Stimulated activated CD8-positive, alpha-beta memory T cell treated with anti-CD3 and anti-CD28 coated beads, Interleukin-7, amount 100 ng/mL, for 48 hours (primary cell): ENCODE measurements at regions not wholly inside any gene's neighbourhood (a gene's known extent, or its start where the extent isn't known, plus 50 kb on each side); places are given as distances from the start of the nearest gene placed in this dataset.

Experiments used
- DNase-seq, 2 donors: peaks; one replicate each; pipeline ENCODE4 v3.0.0-alpha.2; 2020; ENCODE audit warnings: low read depth in 1 of 2; ENCODE audit errors: extremely low read depth in 1 of 2

DNA sequence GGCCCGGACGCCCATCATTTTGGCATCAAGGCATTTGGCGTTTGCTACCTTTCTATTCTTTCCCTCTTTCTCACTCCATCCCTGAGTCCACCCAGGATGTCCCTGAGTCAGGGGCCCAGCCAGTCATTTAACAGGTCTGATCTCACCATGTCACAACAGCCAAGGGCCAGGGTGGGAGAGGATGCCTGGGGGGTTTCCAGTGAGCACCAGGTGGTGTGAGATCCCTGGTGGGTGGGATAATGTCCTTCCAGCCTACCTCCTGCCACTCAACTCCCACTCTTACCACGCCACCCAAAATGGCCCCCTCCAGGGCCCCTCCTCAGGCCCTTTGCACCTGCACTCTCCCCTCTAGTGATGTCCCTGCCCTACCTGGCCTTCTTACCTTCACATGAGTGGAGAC, 310.8 kb downstream of the BCL11B start:
- DNase-seq = no peak

DNA sequence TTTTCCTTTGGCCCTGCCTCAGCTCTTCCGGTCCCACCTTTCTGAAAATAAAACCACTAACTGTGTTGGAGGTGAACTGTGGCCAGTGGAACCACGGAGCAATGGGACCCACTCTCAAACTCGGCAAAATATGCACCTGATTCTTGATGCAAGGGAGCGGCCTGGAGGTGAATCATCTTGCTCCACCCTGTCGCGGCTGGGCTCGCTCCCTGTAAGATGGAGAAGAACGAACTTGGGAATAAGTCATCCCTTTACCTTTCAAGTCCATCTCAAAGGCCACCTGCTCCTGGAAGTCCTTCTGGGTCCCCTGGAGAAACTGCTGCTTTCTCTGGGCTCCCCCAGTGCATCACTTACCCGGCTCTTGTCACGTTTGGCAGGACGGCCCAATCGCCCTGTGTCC, 309.9 kb downstream of the BCL11B start:
- no peak for DNase-seq

DNA sequence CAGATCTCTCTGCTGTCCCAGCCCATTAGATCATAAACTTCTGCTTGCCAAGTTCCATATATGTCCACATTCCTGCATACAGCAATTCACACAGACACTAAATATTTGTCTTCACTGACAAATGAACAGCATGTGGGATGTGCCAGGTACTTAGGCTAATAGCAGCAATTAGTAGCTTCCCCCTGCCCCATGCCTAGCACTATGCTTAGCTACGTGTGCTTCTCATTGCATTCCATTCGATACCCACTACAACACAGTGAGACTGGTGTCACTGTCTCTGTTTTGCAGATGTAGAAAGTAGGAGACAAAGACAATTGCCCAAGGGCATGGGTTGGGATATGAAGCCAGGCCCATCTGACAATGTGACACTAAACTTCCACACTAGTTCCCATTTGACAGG, 308.4 kb downstream of the BCL11B start:
- DNase-seq = no peak

DNA sequence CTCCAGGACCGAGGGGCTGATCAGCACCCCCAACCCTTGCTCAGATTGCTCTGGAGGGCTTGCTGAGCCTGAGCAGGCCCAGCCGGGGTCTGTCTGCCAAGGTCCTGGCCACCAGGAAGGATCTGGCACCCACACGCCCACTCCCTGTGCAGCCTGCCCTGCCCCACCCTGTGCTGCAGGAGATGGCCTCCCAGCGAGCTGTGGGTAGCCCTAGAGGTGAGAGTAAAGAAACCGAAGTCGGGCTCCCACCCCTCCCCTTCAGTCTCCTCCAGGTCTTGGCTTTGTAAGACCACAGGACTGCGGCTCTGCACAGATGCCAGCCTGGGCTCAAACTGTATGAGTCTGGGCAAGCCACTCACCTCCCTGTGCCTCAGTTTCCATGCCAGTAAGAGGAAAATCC, 307.8 kb downstream of the BCL11B start:
- no peak for DNase-seq

DNA sequence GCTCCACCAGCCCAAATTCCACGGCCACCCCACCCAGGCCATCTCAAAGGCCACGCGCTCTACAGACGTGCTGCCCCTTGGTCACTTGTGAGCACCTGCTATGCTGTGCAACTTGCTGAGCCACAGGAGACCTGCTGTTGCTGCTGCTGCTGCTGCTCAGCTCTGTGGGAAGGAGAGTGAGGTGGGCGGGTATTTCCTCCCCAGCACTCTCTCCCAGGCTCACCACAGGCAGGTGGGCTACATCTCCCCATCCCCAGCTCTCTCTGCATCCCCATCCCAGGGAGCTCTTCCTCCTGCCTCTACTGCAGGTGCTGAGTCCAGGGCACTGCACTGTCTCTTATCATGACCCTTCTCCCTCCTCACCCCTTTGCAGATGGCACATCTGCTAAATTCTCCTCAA, 306.9 kb downstream of the BCL11B start:
- DNase-seq = no peak

DNA sequence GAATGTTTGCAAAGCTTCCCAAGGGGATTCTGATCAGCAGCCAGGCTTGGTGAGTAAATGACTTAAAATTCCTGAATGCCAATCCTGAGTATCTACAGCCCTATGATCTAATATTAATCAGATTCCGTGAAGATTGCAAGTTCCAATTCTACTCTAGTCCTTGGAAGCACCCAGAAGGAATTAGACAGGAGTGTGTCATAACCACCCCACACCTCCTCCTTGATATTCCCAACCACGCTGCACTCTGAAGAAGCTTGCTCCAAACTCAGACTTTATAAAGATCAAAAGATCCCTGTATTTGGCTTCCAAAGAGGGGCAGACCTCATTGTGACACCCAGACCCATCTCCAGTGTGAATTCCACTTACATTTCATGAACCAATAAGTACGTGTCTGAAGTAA, 306.0 kb downstream of the BCL11B start:
- DNase-seq = no peak

DNA sequence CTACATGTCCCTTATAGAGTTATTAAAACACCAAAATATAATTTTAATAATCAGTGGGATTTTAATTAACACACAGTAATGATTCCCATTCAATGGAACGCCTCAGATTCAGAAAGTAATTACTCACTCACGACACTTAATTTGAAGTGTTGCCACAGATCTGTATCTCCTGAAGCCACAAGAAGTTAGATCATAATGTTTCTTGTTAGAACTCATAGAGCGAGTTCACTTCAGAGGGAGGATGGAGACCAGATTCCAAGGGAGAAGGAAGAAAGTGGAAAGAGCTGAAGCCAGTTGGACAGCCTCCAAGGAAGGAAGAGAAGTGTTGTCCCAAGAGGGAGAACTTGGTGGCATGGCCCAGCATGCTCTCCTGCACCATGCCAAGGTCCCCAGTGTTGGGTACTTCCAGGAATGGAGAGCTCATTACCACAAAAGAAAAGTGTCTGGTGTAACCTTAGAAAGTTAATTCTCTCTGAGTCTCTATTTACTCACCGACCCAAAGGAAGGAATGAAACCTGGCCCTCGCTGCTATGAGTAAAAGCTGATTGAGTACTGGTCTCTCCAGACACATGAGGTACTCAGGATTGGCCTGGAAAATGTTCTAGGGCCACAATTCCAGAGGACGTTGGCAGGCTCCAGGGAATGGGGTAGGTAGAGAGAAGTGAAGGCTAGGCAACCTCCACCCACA, 305.4 kb downstream of the BCL11B start:
- DNase-seq = no peak

DNA sequence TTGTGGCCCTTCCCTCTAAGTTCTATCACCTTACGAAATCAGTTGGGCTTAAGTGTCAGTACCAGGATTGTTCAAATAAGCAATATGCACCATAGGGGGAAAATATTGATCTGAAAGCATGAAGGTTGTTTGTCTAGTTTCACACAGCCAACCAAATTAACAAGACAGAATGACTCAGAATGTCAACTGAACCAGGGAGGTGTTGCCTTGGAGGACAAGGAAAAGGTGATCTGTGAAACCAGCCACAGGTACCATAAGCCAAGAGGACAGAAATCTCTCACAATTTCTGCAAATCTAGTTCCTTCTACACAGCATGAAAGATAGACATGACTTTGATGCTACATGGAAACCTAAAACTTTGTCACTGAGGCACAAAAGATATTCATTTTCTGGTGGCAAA, 297.9 kb downstream of the BCL11B start:
- DNase-seq = no peak

DNA sequence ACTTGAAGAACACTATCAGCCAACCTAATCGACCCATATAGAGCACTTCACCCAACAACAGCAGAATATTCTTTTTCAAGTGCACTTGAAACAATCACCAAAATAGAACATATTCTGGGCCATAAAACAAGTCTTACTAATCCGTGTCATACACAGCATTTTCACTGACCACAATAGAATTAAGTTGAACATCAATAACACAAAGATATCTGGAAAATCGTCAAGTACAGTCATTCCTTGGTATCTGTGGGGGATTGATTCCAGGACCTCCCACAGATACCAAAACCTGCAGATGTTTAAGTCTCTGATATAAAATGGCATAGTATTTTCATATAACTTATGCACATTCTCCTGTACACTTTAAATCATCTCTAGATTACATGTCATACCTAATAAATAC, 295.7 kb downstream of the BCL11B start:
- no peak for DNase-seq

DNA sequence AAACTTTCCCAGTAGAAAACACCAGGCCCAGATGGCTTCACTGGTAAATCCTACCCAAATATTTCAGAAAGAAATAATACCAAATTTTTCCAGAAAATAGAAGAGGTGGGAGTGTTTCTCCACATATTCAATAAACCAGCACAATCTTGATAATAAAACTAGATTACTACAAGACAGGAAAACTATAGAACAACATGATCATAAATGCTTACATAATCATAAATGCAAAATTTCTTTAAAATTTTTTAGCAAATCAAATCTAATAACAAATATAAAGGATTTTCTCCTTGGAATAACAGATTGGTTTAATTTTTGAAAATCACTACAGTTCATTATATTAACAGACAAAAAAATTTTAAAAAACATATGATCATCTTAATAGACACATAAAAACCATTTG, 294.5 kb downstream of the BCL11B start:
- DNase-seq = no peak

DNA sequence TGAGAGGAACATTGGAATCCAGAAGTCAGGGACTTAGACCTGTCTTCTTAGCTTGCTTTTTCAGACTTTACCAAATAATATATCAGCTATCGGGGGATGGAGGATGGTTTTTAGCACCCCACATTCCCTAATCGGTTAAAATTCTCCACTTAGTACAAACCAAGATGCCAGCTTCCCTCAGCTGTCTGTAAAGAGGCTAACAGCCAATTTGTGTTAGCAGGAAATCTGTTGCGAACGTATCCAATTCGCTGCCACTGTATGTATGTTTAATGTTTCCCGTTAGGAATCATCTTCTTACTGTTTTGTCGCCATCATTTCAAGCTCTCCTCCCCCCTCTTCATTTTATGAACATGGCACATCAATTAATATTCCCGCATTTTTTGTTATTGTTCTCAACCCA, 289.0 kb downstream of the BCL11B start:
- DNase-seq = no peak

DNA sequence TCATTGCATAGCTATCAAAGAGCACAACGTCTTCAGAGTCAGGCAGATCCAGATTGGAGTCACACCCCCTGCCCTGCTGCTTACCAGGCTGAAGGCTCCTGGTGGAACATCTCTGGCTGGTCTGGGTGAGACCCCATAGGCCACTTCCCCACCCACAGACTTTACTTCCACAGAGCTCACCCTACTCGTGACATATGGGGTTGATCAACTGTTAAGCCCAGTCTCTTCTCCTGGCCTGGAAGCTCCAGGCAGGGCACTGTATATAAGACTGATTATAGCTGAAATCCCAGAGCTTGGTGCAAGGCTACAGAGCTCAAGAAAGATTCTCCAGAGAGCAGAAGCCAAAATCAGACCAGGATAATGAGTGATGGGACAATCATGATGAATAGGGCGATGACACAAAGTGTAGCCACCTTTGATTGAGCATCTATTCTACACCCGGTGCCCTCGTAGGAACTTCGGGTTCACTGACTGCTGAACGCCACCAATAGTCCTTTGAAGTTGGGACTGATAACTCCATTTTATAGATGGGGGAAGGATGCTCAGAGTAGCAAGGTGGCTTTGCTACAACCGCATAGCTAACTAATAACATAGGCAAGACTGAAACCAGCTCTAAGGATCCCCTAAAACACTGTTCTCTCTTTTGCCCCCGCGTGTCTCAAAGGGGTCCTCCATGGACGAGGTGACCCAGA, 287.8 kb downstream of the BCL11B start:
- no peak for DNase-seq

DNA sequence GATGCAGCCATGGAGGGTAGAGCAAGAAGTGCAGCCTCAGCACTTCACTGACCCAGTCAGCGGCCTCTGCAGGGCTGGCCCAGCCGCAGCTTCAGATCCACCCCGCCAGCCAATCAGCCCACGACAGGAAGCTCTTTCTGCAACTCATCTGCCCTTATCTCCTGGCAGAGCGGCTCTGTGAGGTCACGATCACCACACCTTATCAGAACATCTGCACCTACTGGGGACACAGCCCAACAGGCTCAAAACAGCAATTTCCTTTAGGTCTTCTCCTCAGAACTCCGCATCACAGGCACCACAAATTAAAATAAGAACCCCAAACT, 287.3 kb downstream of the BCL11B start:
- peak; percentile 36 to 73 for DNase-seq

DNA sequence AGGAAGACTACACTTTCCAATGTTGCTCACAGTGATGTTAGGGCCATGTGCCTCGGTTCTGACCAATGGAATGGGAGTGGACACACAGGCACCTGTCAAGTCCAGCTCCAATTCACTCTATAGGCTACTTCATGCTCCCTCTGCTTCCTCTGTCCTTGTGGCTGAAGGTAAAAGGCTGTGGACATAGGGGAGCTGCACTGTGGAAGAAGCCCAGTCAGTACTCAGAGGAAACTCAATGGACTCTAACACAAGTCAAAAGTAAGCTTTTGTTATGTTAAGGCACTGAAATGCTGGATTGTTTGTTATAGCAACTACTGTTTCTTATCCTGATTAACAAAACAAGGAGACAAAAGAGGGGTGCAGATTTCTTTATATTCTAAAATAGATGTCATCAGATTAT, 278.2 kb downstream of the BCL11B start:
- no peak for DNase-seq

DNA sequence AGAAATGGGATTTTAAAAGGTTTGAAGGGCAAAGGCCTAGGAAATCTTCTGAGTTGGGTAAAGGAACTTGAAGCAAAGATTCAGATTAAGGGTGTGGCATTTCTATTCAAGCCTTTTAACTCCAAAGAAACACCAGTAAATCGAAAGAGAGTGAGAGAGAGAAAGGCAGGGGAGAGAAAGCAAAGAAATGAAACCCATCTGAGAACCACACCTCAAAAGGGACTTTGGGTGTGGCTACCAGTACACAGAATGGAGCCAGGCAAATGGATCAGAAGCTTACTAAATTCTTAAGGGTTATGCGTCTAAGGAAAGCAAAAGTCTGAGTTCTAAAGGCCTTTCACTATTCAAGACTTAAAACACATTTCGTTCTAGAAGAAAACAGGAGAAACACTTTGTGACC, 277.4 kb downstream of the BCL11B start:
- DNase-seq = no peak

DNA sequence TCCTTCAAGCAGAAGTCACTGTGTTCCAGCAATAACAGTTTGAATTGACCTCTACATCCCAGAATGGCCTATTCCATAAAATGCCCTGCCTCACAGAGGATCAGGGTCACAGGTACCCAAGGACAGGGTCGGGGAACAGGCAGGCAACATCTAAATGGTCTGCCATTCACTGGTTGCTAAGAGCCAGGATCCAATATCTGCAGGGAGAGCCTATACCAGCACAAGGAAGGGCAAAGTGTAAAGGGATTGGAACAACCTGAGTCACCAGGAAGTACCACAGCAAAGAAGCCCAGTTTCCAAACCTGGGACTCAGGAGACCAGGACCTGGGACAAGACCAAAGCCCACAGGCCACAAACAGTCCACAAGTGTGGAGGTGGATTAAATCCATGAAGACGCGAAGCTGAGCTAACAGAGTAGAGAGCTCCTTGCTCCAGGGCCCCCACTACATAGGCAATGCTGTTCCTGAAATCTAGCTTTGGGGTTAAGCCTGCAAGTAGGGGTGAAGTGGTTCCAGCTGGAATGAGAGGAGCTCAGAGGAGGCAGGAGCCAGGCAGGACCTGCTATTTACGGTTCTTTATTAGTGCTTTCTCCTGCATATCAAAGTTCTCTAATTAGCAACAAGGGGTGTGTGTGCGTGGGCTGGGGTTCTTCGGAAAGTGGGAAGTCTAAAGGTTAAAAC, 274.3 kb downstream of the BCL11B start:
- no peak for DNase-seq

DNA sequence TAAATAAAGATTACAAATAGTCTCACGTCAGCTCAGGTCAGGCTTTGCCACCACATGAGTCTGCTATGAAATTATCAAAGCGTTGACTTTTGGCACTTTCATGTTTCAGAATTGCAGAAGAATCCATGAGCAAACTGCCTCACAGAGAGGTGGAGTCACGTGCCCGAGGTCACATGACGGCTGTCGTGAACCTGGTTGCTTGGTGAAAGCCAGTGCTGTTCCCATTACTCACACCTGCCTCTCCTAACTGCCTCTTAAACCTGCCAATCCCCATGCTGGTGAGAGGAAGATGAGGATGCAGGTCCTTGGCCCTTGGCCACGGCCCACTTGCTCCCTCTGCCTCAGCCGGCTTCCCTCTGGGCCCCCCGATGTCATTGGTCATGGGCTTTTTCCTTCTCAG, 272.7 kb downstream of the BCL11B start:
- DNase-seq = no peak

DNA sequence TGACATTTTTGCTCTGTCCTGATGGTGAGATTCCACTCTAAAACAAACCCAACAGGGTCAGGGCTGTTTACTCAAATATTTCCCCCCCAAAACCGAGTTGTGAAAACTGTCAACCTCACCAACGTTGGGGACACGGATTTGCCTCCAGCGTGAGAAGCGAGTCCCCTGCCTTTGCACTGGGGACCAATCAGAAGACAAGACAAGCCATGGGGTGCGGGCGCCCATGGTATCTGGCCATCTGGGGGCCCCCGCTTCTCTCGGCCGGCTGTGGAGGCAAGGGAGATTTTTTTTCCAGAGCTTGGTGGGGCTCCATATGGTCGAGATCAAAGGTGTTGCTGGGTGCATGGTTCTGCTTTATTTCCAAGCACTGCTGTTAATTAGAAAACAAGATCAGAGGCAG, 272.1 kb downstream of the BCL11B start:
- no peak for DNase-seq

DNA sequence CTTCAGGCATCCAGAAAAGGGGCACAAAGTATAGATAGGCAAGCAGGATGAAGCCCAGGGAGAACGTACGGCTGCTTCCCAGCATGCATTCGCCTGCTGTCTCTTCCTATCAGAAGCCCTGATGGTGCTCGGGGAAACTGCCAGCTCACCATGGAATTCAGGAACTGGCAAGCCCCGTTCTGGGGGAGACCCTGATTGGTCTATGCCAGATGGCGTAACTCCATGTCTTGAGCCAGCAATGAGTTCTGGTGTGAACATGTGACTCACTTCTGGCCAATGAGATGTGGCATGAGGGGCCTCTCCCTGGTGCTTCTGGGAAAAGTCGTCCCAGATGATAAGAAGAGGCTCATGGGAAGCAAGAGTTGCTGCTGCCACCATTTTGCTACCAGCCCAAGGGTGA, 270.8 kb downstream of the BCL11B start:
- DNase-seq = no peak

DNA sequence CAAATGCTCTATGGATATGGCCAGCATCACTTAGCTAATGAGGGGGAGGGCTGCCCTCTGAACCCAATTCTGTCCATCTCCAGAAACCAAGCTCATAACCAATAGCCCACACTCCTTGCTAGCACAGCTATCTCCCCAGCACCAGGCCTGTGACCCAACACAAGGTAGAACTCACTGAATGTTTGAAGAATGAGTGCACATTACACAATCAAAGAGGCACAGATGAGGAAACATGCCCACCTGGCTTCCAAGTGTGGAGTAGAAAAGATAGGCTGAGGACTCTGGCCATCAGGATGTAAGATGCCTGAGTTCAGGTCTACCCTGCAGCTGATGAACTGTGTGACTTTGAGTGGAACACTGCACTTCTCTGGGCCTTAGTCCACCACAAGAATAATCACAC, 268.4 kb downstream of the BCL11B start:
- DNase-seq = no peak

DNA sequence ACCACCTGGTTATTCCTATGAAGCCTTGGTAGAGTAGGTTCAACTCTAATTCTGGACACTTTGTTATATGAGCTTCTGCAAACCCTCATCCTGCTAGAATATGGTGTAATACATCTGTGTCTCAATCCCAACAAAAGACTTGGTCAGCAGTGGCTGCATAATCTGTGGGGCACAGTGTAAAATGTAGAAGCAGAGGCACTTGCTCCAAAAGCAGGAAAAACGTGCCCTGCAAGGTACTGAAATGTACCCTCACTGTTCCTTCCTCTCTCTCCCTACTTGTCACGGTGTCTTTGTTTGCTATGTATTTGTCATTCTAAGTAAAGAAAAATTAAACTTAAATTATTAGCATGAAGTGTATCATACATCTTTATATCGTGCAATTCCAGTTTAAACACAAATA, 267.9 kb downstream of the BCL11B start:
- DNase-seq = no peak

DNA sequence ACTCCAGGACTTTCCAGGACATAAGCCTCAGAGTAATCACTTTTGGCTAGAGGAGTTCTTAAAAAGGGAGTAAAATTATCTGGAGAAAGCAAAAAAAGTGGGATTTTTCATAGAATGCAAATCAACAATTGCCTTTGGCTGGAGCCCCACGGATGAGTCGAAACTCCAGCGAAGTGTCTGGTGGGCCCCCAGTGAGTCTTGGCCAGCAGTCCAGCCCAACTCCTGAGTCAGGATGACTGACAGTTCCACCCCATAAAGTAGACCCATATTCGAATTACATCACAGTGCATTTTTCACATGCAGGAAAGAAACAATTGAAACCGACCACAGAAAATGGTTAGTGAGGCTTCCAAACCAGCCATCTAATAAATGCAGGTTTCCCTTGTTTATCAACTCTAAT, 265.7 kb downstream of the BCL11B start:
- no peak for DNase-seq

DNA sequence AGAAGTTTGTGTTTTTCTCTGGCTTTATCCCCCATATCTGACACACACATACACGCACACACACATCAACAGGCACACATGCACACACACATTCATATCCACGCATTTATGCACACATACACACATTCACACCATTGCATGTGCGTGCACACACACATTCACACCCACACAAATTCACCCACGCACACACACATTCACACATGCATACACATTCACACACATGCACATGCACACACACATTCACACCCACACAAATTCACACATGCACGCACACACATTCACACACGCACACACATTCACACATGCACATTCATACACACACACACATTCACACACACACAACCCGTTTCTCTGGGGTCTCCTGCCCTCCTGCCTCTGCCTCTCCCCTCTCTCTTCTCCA, 264.2 kb downstream of the BCL11B start:
- DNase-seq = no peak
